ENCODE measurements at regions not wholly inside any gene's neighbourhood (a gene's known extent, or its start where the extent isn't known, plus 50 kb on each side); places are given as distances from the start of the nearest gene placed in this dataset.

GRCh38 chr10:33042565-33042964 lies 84.5 kb upstream of the ITGB1 start:
- Histone ChIP-seq H3K27ac (ENCODE audit: low read depth in 1 of 2, low read length in 1 of 2) (no peak overlapping the region), H3K4me3 (no peak overlapping the region), H3K4me1 (ENCODE audit: control insufficient read depth in 5 of 5, insufficient read depth in 5 of 5, low read length in 5 of 5) (no peaks in the 10 kb centered on the region), H3K36me3 (ENCODE audit: control insufficient read depth in 4 of 4, insufficient read depth in 4 of 4, low read length in 4 of 4) (no peaks in the 10 kb centered on the region), H3K9ac (ENCODE audit: insufficient read depth in 1 of 2, low read length in 2 of 2) (no peak overlapping the region), H3K9me3 (ENCODE audit: control insufficient read depth in 4 of 4, insufficient read depth in 3 of 4, low read length in 3 of 4) (no peaks in the 10 kb centered on the region), H3K27me3 (ENCODE audit: control insufficient read depth in 3 of 3, insufficient read depth in 3 of 3, low read length in 2 of 3) (no peaks in the 10 kb centered on the region)
- WGBS, 2 donors = 96 to 97% methylated on average over 2 of the region's 2 CpGs
- no peak for ATAC-seq (ENCODE audit: insufficient read depth, low FRiP score)
- TF ChIP-seq CTCF (IDR thresholded peaks at IDR 0.05; ENCODE audit: control extremely low read depth, extremely low read depth) = no peak
- no peak for DNase-seq

- no peaks in the 10 kb centered on the region for H3K27me3 ChIP-seq (ENCODE audit: control insufficient read depth in 3 of 3, insufficient read depth in 3 of 3, low read length in 2 of 3)
- TF ChIP-seq CTCF (IDR thresholded peaks at IDR 0.05; ENCODE audit: control extremely low read depth, extremely low read depth) = no peak
- H3K9me3 ChIP-seq (ENCODE audit: control insufficient read depth in 4 of 4, insufficient read depth in 3 of 4, low read length in 3 of 4) = no peaks in the 10 kb centered on the region
- no peaks in the 10 kb centered on the region for H3K4me1 ChIP-seq (ENCODE audit: control insufficient read depth in 5 of 5, insufficient read depth in 5 of 5, low read length in 5 of 5)
- ATAC-seq (ENCODE audit: insufficient read depth, low FRiP score) = no peak
- H3K27ac ChIP-seq (ENCODE audit: low read depth in 1 of 2, low read length in 1 of 2) = no peak overlapping the region
- H3K36me3 ChIP-seq (ENCODE audit: control insufficient read depth in 4 of 4, insufficient read depth in 4 of 4, low read length in 4 of 4) = no peaks in the 10 kb centered on the region
- WGBS, 2 donors = 68 to 69% methylated on average over 3 of the region's 3 CpGs
- no peak for DNase-seq
- H3K4me3 ChIP-seq = no peak overlapping the region
- no peak overlapping the region for H3K9ac ChIP-seq (ENCODE audit: insufficient read depth in 1 of 2, low read length in 2 of 2)
Observed at GRCh38 chr10:33041783-33042437, 83.9 kb upstream of the ITGB1 start.

- no peak overlapping the region for H3K27ac ChIP-seq (ENCODE audit: low read depth in 1 of 2, low read length in 1 of 2)
- WGBS, 2 donors = 90 to 96% methylated on average over 1 of the region's 1 CpG
- H3K36me3 ChIP-seq (ENCODE audit: control insufficient read depth in 4 of 4, insufficient read depth in 4 of 4, low read length in 4 of 4) = no peaks in the 10 kb centered on the region
- H3K9me3 ChIP-seq (ENCODE audit: control insufficient read depth in 4 of 4, insufficient read depth in 3 of 4, low read length in 3 of 4) = no peaks in the 10 kb centered on the region
- ATAC-seq (ENCODE audit: insufficient read depth, low FRiP score) (no peak), DNase-seq (no peak)
- no peak overlapping the region for H3K9ac ChIP-seq (ENCODE audit: insufficient read depth in 1 of 2, low read length in 2 of 2)
- H3K4me3 ChIP-seq = no peak overlapping the region
- H3K4me1 ChIP-seq (ENCODE audit: control insufficient read depth in 5 of 5, insufficient read depth in 5 of 5, low read length in 5 of 5) = no peaks in the 10 kb centered on the region
- TF ChIP-seq CTCF (IDR thresholded peaks at IDR 0.05; ENCODE audit: control extremely low read depth, extremely low read depth) = no peak
- no peaks in the 10 kb centered on the region for H3K27me3 ChIP-seq (ENCODE audit: control insufficient read depth in 3 of 3, insufficient read depth in 3 of 3, low read length in 2 of 3)
Observed at GRCh38 chr10:33040436-33040835, 82.4 kb upstream of the ITGB1 start.

- no peaks in the 10 kb centered on the region for H3K9me3 ChIP-seq (ENCODE audit: control insufficient read depth in 4 of 4, insufficient read depth in 3 of 4, low read length in 3 of 4)
- TF ChIP-seq CTCF (IDR thresholded peaks at IDR 0.05; ENCODE audit: control extremely low read depth, extremely low read depth) = no peak
- WGBS, 2 donors = 71 to 78% methylated on average over 1 of the region's 1 CpG
Observed at GRCh38 chr10:33039181-33039580, 81.2 kb upstream of the ITGB1 start.

More at GRCh38 chr10:33039181-33039580, 81.2 kb upstream of the ITGB1 start:
- Histone ChIP-seq H3K27ac (ENCODE audit: low read depth in 1 of 2, low read length in 1 of 2) (no peak overlapping the region), H3K9ac (ENCODE audit: insufficient read depth in 1 of 2, low read length in 2 of 2) (no peak overlapping the region), H3K36me3 (ENCODE audit: control insufficient read depth in 4 of 4, insufficient read depth in 4 of 4, low read length in 4 of 4) (no peaks in the 10 kb centered on the region), H3K27me3 (ENCODE audit: control insufficient read depth in 3 of 3, insufficient read depth in 3 of 3, low read length in 2 of 3) (no peaks in the 10 kb centered on the region), H3K4me3 (no peak overlapping the region), H3K4me1 (ENCODE audit: control insufficient read depth in 5 of 5, insufficient read depth in 5 of 5, low read length in 5 of 5) (no peaks in the 10 kb centered on the region)
- DNase-seq = no peak
- ATAC-seq (ENCODE audit: insufficient read depth, low FRiP score) = peak; percentile 47
